CD14-positive monocyte (primary cell): ENCODE measurements at regions not wholly inside any gene's neighbourhood (a gene's known extent, or its start where the extent isn't known, plus 50 kb on each side); places are given as distances from the start of the nearest gene placed in this dataset.

Experiments
- DNase-seq, 3 donors: peaks; one replicate each; pipeline ENCODE4 v3.0.0-alpha.2; 2011 to 2022
- H2AFZ ChIP-seq: 2 replicates; pipeline ENCODE4 v1.6.0; 2012; ENCODE audit warnings: mild to moderate bottlenecking, low read depth, low read length, inconsistent platforms; ENCODE audit not compliant: insufficient read depth, poor library complexity, severe bottlenecking
- H3K27ac ChIP-seq, 2 donors: 1 replicate in 1 of 2; 2 replicates in 1 of 2; pipeline ENCODE4 v1.5.1; 2012 to 2013; ENCODE audit warnings: low read length in 2 of 2, control low read depth in 1 of 2, inconsistent platforms in 1 of 2, low read depth in 1 of 2, mild to moderate bottlenecking in 1 of 2
- H3K27me3 ChIP-seq, 2 donors: one replicate each; pipeline versions ENCODE4 v1.6.0 to v1.6.1; 2011 to 2013; ENCODE audit warnings: low read length in 2 of 2; ENCODE audit not compliant: control insufficient read depth in 2 of 2, insufficient read depth in 2 of 2
- H3K36me3 ChIP-seq, 2 donors: replicated peaks in 1 of 2; 1 replicate in 1 of 2; 2 replicates in 1 of 2; pipeline versions ENCODE4 v1.5.1 to v1.6.1; 2012 to 2013; ENCODE audit warnings: low read length in 2 of 2, control low read depth in 1 of 2, inconsistent platforms in 1 of 2, mild to moderate bottlenecking in 1 of 2; ENCODE audit not compliant: insufficient read depth in 2 of 2, control insufficient read depth in 1 of 2
- H3K4me1 ChIP-seq, 2 donors: 1 replicate in 1 of 2; 2 replicates in 1 of 2; pipeline versions ENCODE4 v1.5.1 to v1.6.1; 2012 to 2013; ENCODE audit warnings: low read length in 2 of 2, control low read depth in 1 of 2, inconsistent platforms in 1 of 2, mild to moderate bottlenecking in 1 of 2, moderate library complexity in 1 of 2; ENCODE audit not compliant: insufficient read depth in 2 of 2, control insufficient read depth in 1 of 2
- H3K4me2 ChIP-seq: replicated peaks from 2 replicates; pipeline ENCODE3; 2012; ENCODE audit warnings: low read length, moderate library complexity, mild to moderate bottlenecking; ENCODE audit not compliant: poor library complexity, severe bottlenecking; ENCODE audit errors: extremely low read depth
- H3K4me3 ChIP-seq, 3 experiments: fragments of 200-600 bp in 1 of 3; sonication (generic) in 1 of 3; replicated peaks in 1 of 3; 1 replicate in 2 of 3; 2 replicates in 1 of 3; pipeline ENCODE4 v1.5.1; 2011 to 2013; ENCODE audit warnings: low read length in 3 of 3, mild to moderate bottlenecking in 3 of 3, control low read depth in 2 of 3, low read depth in 2 of 3, inconsistent platforms in 1 of 3, moderate library complexity in 1 of 3
- H3K79me2 ChIP-seq: 2 replicates; pipeline ENCODE4 v1.6.0; 2012; ENCODE audit warnings: mild to moderate bottlenecking, control low read depth, inconsistent platforms, low read length, moderate library complexity; ENCODE audit not compliant: insufficient read depth
- H3K9ac ChIP-seq: 2 replicates; pipeline ENCODE4 v1.6.0; 2017; ENCODE audit warnings: low read length, mild to moderate bottlenecking; ENCODE audit not compliant: insufficient read depth, poor library complexity, severe bottlenecking
- H3K9me3 ChIP-seq, 2 donors: replicated peaks in 1 of 2; 1 replicate in 1 of 2; 2 replicates in 1 of 2; pipeline versions ENCODE4 v1.5.1 to v1.6.1; 2012 to 2013; ENCODE audit warnings: low read length in 2 of 2, control low read depth in 1 of 2; ENCODE audit not compliant: control insufficient read depth in 1 of 2, insufficient read depth in 1 of 2
- H4K20me1 ChIP-seq: 2 replicates; pipeline ENCODE4 v1.6.0; 2012; ENCODE audit warnings: mild to moderate bottlenecking, low read length, control low read depth, moderate library complexity; ENCODE audit not compliant: insufficient read depth
- H3K27ac Mint-ChIP-seq, 7 donors: one replicate each; pipeline ENCODE4 v1.8.0; 2020; ENCODE audit warnings: mild to moderate bottlenecking in 7 of 7, mixed read lengths in 7 of 7, moderate library complexity in 6 of 7, inconsistent platforms in 2 of 7
- H3K27me3 Mint-ChIP-seq, 3 donors: one replicate each; pipeline ENCODE4 v1.8.0; 2021 to 2022; ENCODE audit warnings: low read depth in 3 of 3, mild to moderate bottlenecking in 3 of 3, mixed read lengths in 3 of 3, moderate library complexity in 3 of 3, inconsistent platforms in 1 of 3
- H3K36me3 Mint-ChIP-seq, 2 donors: one replicate each; pipeline ENCODE4 v1.8.0; 2020; ENCODE audit warnings: mixed read lengths in 2 of 2, inconsistent platforms in 1 of 2, mild to moderate bottlenecking in 1 of 2
- H3K4me1 Mint-ChIP-seq: one replicate; pipeline ENCODE4 v1.8.0; 2020; ENCODE audit warnings: mild to moderate bottlenecking, mixed read lengths
- H3K4me3 Mint-ChIP-seq, 2 donors: one replicate each; pipeline ENCODE4 v1.8.0; 2020; ENCODE audit warnings: mild to moderate bottlenecking in 2 of 2, mixed read lengths in 2 of 2, moderate library complexity in 1 of 2
- H3K9me3 Mint-ChIP-seq, 7 donors: one replicate each; pipeline ENCODE4 v1.8.0; 2020 to 2022; ENCODE audit warnings: mixed read lengths in 7 of 7, mild to moderate bottlenecking in 6 of 7, moderate library complexity in 6 of 7, inconsistent platforms in 2 of 7
- CTCF ChIP-seq: fragments of 200-600 bp; IDR thresholded peaks from one replicate; pipeline ENCODE4 v1.8.0; 2022; ENCODE audit warnings: antibody characterized with exemption, mild to moderate bottlenecking
- WGBS: methylation state at CpG from one replicate; pipeline ENCODE4 v1.1.5; 2013; ENCODE audit warnings: missing lambda C conversion rate; ENCODE audit not compliant: insufficient coverage; 5-methylcytosine and 5-hydroxymethylcytosine counted together
- intact Hi-C, 2 donors: fragments of 100-400 bp; cut with micrococcal nuclease; formaldehyde crosslinking; loops; one replicate each; pipeline versions ENCODE4 v1.15.0 to v1.15.1; 2023

DNA sequence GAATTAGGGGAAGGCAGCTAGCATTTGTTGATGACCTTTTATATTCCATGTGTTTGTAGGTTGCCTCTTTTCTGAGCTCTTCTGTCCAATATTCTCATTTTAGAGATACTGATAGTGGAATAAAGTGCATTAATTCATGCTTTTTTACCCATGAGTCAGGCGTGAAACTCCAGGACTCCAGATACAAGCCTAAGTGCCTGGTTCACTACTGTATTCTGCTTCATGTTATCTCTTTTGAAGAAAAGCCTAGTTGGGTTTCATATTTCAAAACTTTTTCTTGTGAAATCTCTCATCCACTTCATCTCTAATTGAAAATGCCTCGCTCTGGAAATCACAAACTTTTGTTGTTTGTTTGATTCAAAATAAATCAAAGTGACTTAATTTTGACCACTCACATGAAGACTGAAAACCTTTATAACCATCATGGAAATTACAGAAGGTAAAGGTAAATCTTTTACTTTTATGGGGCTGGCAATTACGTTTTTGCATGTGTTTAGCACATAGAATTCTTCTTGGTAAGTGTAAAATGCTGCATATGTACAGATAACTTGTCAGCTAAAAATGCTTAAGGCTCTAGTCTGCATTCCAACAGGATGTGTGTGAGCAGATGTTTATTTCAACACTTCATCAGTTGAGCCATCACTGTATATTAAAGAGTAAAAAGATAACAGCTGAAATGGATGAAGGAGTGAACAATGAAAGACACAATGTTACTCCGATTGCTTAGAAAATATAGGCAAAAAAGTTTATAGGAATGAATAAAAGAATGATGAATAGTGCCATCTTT, 961.8 kb upstream of the CELF2 start:
- H3K36me3 ChIP-seq: no peaks in the 10 kb centered on the region
- Mint-ChIP-seq H3K4me1 (no peaks in the 10 kb centered on the region), H3K9me3 (peaks cover 0 to 6% (median 0%) of the 10 kb centered on the region in 7 donors), H3K27me3 (no peaks in the 10 kb centered on the region), H3K27ac (no peak overlapping the region), H3K36me3 (no peaks in the 10 kb centered on the region), H3K4me3 (no peak overlapping the region)
- TF ChIP-seq CTCF: no peak
- no peak overlapping the region for H3K27ac ChIP-seq
- no peak for DNase-seq
- H3K4me1 ChIP-seq: no peaks in the 10 kb centered on the region
- H3K4me3 ChIP-seq: no peak overlapping the region
- intact Hi-C loops: no loop called here
- H3K27me3 ChIP-seq: no peaks in the 10 kb centered on the region
- no CpG with 5 or more reads among the region's 4 CpGs for WGBS
- H2AFZ ChIP-seq: no peak overlapping the region
- no peaks in the 10 kb centered on the region for H3K9me3 ChIP-seq
- H3K4me2 ChIP-seq: no peak overlapping the region
- no peaks in the 10 kb centered on the region for H4K20me1 ChIP-seq
- no peaks in the 10 kb centered on the region for H3K79me2 ChIP-seq
- no peak overlapping the region for H3K9ac ChIP-seq

DNA sequence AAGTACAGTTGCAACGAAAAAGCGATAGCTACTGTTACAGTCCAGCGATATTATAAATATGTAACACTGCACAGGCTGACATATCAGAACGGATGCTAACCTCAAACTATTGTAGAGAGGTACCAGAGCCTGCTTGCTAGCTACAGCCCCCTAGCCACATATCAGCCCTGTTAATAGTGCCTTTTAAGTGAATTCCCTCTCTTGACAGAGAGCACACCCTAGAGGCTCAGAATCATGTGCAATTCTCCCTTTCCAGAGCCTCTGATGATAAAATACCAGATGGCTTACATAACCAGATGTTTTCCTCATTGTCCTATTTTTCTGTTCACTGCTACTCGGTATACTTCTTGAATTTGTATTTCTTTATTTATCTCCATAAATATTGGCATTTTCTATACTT, 960.7 kb upstream of the CELF2 start:
- no peaks in the 10 kb centered on the region for H3K9me3 ChIP-seq
- no peak overlapping the region for H3K4me3 ChIP-seq
- H2AFZ ChIP-seq: no peak overlapping the region
- Mint-ChIP-seq H3K4me1 (no peaks in the 10 kb centered on the region), H3K27ac (no peak overlapping the region), H3K36me3 (no peaks in the 10 kb centered on the region), H3K9me3 (peaks cover 0 to 6% (median 0%) of the 10 kb centered on the region in 7 donors), H3K4me3 (no peak overlapping the region), H3K27me3 (no peaks in the 10 kb centered on the region)
- H3K27me3 ChIP-seq: no peaks in the 10 kb centered on the region
- no peaks in the 10 kb centered on the region for H3K36me3 ChIP-seq
- H3K9ac ChIP-seq: no peak overlapping the region
- no peaks in the 10 kb centered on the region for H3K4me1 ChIP-seq
- intact Hi-C loops: no loop called here
- H4K20me1 ChIP-seq: no peaks in the 10 kb centered on the region
- no peak for DNase-seq
- no peak overlapping the region for H3K4me2 ChIP-seq
- TF ChIP-seq CTCF: no peak
- no CpG with 5 or more reads among the region's 5 CpGs for WGBS
- no peak overlapping the region for H3K27ac ChIP-seq
- no peaks in the 10 kb centered on the region for H3K79me2 ChIP-seq
